ENCODE measurements at regions not wholly inside any gene's neighbourhood (a gene's known extent, or its start where the extent isn't known, plus 50 kb on each side); places are given as distances from the start of the nearest gene placed in this dataset.
"Not testable (repeated sequence)": the region's sequence is repeated elsewhere in the genome, so short reads cannot be mapped to it uniquely, and the experiment has no call there.

GRCh38 chr18:73045037-73045436 is 177.2 kb upstream of the NETO1 start:
- no peak for DNase-seq

DNA sequence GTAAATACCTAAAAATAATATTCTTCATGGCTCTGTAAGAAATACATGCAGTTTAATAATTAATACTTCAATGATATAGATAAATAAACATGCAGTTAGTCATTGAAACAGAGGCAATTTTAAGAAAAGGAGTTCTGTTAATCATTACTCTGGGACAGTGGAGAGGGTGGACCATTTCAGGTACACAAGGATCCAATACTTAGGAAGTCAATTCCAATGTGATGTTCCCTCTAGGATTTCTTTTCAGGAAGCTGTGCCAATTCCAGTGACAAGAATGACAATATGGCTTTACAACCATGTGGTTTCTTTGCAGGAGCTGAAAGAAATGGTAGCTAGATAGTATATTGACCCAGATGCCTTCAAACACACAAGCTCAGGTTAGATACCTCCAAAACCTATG is 175.8 kb upstream of the NETO1 start:
- no peak for DNase-seq

DNA sequence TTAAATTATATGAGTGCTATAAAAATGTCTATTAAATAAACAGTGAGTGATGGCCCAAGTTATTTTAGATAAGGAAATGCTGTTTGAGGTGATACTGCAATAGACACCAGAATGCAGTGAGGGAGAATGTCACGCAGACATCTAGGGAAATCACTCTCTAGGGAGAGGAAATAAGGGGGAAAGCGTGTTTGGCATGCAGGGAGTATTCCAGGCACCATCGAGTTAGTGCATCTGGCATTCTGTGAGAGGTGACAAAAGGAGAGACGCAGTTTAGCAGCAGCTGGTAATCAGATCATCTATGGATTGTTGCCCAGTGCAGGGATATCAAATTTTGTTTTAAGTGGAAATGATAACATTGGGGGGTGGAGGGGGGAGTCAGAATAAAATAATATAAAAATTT is 175.4 kb upstream of the NETO1 start:
- peak; percentile 82 for DNase-seq

DNA sequence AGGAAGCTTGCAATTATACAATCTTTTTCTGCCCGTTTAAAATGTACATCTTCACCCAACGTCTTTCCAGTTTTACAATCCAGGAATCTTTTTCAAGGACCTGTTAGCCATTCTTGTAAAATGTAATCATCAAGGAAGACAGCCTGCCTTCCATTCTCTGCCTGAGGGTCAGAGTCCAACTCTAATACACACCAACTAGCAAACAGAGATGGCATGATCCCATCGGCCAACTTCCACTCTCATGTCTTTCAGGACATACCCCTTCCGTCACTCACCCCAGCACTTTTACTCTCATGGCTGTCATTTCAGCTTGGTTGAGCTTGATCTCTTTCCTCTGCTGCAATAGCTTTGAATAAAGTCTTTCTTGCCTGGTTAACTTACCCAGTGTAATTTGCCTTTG is 172.5 kb upstream of the NETO1 start:
- DNase-seq = no peak

DNA sequence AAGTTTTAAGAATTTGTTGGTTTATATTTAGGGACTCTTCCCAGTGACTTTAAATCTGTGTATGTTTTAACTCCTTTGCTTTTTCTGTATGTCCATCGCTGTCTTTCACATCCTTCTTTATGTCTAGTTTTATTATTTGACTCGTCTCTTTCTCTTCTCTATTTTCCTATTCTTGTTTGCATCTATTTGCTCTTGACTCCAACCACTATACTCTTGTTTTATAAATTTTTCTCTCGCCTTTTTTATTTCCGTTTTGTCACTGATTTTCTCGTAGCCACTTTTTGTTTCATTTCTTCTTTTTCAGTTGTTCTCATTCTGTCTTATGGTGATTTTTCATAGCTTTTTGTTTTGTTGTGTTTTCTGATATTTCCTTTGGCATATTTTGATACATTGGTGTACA is 170.5 kb upstream of the NETO1 start:
- no peak for DNase-seq

GRCh38 chr18:73023975-73024374 is 156.2 kb upstream of the NETO1 start:
- peak; percentile 68 for DNase-seq

DNA sequence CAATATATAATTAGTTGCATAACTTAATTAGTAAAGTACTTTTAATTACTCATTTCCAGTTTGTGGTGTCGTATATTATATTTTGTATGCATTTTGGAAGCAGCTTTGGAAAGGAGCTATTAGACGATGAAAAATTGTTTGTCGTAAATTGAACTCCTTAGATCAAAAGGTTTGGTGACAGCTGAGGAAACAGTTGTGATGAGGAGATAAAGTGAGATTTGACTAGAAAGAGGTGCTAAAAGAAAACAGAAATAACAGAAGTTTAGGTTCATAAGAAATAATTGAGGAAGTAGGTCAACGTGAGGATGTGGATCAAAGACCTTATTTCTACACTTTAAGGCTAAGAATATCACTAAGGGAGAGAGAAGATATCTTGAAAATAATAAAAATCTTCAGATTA is 141.9 kb upstream of the NETO1 start:
- DNase-seq = no peak

- no peak for DNase-seq
Observed at GRCh38 chr18:73007915-73008308, 140.1 kb upstream of the NETO1 start.

DNA sequence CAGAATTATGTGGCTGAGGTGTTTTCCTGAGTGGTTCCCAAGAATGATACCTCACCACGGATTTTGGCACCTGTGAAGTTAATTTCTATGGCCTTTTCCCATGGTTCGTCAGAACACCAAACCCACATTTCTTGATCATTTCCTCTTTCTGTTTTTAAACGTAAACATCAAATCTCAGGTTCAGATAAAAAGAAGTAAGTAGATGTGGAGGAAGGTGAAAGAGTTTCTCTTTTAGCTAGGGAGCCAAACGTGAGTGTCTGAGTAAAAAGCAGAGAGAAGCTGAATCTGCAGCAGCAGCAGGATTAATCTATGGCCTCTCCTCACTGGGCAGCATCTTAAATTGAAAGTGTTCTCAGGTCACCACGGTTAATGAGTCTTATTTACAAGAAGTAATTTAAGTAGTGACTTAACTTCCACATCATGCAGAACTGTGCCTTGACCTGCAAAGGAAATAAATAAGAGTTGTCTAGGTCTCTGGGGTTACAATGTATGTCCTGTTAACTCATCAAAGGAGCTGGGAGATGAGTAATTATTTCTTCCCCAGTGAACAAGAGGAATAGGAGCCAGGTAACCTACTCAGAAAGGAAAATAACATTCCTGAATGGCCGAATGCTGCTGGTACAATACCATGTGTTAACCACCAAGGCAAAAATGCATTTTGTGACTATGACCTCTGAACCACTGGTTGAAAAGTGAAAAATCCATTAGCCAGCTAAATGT is 139.6 kb upstream of the NETO1 start:
- DNase-seq = no peak

GRCh38 chr18:73006331-73006730 is 138.5 kb upstream of the NETO1 start:
- no peak for DNase-seq

- DNase-seq = no peak
Observed at GRCh38 chr18:73004260-73004659, 136.5 kb upstream of the NETO1 start.

GRCh38 chr18:72999971-73000607 is 132.3 kb upstream of the NETO1 start:
- DNase-seq = no peak

- DNase-seq = no peak
Observed at GRCh38 chr18:72995558-72995957, 127.8 kb upstream of the NETO1 start.

GRCh38 chr18:72993250-72993649 is 125.5 kb upstream of the NETO1 start:
- no peak for DNase-seq

DNA sequence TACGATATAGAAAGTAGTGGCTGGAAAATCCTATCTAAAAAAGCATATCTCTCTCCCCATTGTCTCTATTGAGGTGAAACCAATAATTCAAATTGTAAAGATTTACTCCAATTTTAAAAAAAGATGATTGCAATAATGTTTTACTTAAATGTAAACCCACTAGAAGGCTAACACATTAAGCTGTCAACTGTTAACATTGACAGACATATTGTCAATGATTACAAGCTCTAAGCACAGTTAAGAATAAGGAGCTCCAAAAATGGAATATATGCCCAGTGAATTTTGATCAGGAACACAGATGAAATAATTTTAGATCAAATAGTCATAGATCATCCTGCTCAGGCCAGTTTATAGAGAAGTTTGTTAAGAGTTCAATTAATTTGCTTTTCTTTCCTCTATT is 123.6 kb upstream of the NETO1 start:
- DNase-seq = no peak

GRCh38 chr18:72987570-72987969 is 119.8 kb upstream of the NETO1 start:
- DNase-seq = not testable (repeated sequence)

- no peak for DNase-seq
Observed at GRCh38 chr18:72986103-72986502, 118.3 kb upstream of the NETO1 start.

DNA sequence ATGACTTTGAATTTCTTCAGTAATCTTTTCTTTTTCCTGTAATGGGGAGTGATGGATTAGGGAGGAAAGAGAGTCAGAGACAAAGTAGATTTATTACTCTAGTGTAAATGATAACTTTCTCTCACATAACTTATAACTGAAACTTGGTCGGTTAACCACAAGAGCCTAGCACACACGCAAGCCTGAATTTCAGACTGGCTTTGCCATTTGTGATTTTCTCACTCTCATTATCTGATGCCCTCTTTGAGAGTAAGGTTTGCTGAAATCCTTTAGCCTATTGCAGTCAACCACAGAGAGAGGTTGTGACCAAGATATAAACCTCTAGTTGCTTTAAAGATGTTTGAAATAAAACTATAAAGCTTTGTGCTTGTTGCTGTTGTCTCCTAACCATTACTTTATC is 117.9 kb upstream of the NETO1 start:
- no peak for DNase-seq

- no peak for DNase-seq
Observed at GRCh38 chr18:72984290-72984689, 116.5 kb upstream of the NETO1 start.

GRCh38 chr18:72973841-72974240 is 106.1 kb upstream of the NETO1 start:
- no peak for DNase-seq

DNA sequence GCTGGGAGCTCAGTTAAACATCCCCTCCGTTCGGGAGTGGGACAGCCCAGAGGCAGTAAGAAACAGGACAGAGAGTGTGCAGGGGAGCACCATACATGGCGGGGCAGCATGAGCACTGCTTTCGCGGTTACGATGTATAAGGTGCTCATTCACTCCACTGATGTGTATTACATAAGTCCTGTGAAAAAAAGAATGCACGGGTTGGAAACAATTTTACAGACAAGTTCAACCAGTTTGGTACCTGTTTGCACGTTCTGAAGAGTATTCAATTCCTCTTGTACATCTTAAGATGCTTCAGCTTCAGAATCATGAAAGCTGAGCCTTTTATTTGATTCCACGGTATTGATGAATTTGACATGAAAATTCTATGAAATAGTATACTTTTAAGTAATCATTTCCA is 97.8 kb upstream of the NETO1 start:
- DNase-seq = no peak

GRCh38 chr18:72958195-72958594 is 90.4 kb upstream of the NETO1 start:
- not testable (repeated sequence) for DNase-seq

- no peak for DNase-seq
Observed at GRCh38 chr18:72948439-72948838, 80.7 kb upstream of the NETO1 start.

- no peak for DNase-seq
Observed at GRCh38 chr18:72942766-72943165, 75.0 kb upstream of the NETO1 start.

- DNase-seq = no peak
Observed at GRCh38 chr18:72940986-72941385, 73.2 kb upstream of the NETO1 start.

All from NCI-H146 (cell line).